HG03378 (cell line): ENCODE measurements at regions not wholly inside any gene's neighbourhood (a gene's known extent, or its start where the extent isn't known, plus 50 kb on each side); places are given as distances from the start of the nearest gene placed in this dataset.

Experiments used
- ATAC-seq: cut with Tn5 transposase; IDR thresholded peaks from one replicate; pipeline ENCODE4 v1.9.1; 2021; ENCODE audit warnings: mild to moderate bottlenecking, moderate library complexity; ENCODE audit not compliant: unreplicated experiment

DNA sequence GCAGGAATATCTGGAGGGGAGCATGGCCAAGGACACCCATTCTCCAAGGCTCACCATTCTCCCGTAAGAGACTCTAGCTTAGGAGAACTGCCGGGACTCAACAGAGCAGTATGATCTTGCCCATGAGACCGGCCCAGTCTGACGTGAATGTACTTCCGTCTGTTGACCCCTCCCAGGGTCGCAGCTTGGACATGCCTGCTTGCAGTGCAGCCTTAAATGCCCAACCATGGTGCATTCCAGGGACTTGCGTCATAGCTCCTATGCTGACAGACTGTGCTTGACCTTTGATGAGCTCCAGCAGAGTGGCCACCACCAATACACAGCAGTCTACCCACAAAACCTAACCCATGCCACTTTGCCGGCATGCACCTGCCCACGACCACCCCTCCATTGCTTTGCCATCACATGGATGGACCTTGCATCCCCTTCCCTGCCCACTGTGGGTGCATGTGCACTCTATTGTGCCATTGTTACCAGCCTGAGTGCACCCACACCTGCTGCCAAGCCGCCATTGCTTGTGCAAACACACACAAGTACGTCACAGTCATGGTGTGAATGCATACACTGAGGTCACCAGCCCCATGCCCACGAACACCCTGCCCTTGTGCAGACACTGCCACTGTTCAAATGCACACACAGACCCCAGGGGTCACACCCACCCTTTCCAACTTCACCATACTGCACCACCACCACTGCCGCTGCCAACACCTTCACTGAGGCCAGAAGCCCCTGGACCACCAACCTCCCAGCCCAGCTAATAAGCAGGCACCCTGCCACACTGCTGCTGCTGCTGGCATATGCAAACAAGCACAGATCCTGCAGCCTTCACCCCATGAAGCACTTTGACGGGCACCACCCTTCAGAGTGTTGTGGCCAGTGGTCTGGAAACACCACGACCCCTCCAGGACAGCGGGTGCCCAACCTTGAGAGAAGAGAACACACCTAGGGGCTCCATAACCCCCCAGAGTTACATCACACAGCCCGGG is 1141.3 kb downstream of the BRINP3 start:
- ATAC-seq = no peak

DNA sequence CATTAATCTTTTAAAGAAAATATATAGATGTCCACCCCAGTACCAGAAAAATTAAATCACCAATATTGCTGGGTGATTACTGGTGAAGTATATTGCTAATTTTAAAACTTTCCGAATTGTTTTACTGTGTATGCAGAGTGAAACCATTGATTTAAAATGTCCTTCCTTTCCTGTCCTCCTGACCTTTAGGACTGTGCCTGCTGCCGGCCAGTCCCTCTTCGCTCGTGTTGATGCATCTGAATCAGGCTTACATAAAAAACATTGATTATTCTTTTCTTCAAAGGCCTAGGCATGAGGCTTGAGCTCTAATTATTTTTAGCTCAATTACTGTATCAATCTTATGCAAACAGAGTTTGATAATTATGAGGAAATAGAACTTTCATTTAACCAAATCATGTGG is 1128.1 kb downstream of the BRINP3 start:
- no peak for ATAC-seq

DNA sequence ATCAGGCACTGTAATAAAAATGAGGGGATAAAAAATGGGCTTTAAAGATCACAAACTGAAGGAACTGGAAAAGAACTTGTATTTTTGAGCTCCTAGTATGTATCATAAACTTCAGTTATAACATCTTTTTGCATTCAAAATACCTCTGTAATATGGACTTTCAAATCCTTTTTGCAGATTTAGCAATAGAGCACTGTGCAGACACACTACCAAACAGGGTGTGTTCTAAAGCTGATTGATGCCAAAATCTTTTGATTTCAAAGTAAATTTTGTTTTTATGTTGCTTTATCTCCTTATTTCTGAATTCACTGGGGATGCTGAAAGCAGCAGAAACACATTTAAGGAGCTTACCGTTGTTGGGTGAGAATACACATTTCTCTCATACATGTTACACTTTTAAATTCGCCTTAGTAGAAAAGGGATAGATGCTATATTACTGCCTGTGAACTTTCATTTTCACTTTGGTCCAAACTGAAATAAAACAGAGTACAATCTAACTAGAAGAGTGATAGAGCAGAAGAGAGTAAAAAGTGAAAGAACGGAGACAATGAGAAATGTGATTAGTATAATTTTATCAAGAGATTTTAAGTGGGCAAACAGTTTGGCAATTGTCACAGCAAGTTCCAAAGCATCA is 1126.6 kb downstream of the BRINP3 start:
- ATAC-seq = no peak

DNA sequence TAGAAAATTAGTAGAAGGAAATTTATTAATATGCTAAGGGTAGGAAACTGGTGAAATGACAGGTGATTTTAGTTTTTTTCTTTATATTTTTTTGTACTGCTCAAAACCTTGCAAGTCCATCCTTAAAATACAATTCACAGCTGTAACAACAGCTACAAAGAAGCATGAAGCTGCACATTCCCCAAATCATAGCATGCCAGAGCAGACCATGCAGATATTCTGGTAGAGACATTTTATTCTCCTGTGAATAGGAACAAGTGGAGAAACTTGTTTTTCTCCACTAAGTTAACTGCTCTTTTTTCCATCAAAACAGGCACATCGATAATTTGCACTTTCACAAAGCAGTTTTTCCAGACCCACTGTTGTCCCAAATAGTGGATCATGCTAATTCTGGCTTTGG is 1125.7 kb downstream of the BRINP3 start:
- ATAC-seq = no peak

DNA sequence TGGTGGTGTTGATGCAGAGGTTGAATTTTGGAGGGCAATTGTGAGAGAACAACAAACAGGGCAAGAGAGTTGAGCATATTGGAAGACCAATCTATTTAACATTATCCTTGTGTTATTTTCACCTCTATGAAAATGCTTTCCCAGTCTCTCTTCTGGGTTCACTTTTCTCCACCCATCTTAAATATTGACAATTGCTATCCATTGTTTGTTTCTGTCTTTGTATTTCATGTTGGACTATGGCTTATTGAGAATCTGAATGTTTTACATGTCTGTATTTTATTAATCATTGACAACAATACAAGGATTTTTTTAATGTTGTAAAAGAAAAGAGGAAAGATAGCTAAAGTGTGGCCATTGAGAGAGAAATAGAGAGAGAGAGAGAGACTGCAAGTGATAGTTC is 1121.5 kb downstream of the BRINP3 start:
- no peak for ATAC-seq

DNA sequence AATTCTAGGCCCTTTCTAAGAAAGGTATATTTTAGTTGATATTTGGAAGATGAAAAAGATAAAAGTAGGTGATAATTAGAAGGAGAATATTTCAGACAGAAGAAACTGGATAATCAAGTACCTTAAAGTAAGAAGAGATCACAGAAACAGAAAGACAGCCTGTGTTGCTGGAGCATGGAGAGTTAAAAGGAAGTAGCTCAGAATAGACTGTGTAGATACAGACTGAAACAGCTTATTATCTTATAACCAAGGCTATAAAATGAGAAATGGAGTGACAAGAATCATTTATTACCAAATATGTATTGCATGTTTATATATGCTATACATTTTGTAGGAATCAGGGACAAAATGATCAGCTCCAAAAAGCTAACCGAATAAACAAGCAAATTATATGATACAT is 1120.3 kb downstream of the BRINP3 start:
- no peak for ATAC-seq

DNA sequence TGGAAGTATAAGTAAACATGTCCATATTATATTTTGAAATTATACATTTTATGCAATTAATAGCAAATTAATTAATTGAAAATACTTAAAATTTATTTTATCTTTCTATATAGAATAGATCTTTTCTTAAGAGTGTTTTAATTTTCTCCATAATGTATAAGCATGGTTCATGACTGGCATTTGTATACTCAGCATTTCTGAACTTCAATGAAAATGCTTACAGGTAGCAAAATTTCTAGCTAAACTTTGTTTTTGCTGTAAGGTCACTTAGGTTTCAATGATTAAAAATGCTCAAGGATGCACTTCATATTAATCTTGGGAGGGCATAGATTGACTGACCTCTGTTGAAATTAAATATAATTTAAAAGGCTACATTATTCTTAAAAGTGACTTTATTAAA is 1108.1 kb downstream of the BRINP3 start:
- ATAC-seq = no peak

DNA sequence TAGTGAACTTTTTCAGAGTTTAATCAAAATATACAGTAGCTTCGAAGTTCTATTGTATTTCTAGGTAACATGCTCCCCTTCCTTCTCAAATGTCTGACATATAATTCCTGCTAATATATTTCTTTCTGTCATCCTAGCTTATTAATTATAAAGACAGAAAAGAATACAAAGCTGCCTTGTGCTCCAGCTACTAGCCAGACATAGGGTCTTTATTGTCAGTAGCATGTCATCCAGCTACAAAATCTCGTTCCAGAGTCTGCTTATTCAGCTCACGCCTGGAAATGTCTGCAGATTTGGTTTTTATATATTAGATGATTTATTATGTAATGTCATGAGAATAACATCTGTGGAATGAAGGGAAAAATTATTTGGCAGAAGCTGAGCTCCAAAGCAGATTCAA is 1102.8 kb downstream of the BRINP3 start:
- ATAC-seq = no peak

DNA sequence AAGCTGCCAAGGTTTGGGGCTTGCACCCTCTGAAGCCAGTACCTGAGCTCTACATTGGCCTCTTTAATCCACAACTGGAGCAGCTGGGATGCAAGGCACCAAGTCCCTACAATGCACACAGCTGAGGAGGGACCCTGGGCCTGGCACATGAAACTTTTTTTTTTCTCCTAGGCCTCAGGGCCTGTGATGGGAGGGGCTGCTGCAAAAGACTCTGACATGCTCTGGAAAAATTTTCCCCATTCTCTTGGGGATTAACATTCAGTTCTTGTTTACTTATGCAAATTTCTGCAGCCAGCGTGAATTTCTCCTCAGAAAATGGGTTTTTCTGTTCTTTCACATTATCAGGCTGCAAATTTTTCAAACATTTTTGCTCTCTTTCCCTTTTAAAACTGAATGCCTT is 1072.2 kb downstream of the BRINP3 start:
- no peak for ATAC-seq

DNA sequence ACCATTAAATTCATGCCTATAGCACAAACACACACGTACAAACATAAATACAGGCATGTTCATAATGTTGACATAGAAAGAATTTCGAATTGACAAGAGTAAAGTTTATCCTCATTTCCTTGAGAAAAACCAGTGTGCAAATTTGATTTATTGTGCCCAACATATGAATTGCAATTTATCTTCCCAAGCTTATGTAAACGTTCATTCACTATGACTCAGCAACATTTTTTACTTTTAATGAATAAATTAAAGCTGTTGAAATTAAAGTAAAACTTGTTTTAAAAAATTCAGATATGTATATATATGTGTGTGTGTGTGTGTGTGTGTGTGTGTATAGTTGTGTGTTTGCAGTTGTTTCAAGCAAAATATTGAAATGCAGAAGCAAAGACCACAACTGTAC is 1067.9 kb downstream of the BRINP3 start:
- ATAC-seq = no peak

DNA sequence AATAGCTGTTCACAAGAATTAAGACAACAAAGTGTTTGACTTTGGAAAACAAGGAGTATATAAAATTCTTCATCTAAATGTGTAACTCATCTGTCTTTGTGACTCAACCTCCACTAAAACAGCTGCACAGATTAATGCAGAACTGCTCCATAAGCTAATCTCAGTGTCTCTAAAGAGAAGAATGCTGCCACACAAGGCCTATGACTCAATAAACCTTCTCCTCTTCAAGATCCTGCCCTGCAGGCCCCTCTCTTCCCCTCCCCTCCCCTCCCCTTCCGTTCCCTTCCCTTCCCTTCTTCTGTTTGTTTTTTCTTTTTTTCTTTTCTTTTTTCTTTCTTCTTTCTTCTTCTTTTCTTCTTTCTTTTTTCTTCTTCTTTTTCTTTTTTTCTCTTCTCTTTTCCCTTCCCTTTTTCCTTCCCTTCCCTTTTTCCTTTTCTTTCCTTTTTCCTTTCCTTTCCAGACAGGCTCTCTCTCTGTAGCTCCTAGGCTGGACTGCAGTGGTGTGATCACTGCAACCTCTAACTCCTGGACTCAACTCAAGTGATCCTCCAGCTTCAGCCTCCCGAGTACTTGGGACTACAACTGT is 1052.8 kb downstream of the BRINP3 start:
- no peak for ATAC-seq

DNA sequence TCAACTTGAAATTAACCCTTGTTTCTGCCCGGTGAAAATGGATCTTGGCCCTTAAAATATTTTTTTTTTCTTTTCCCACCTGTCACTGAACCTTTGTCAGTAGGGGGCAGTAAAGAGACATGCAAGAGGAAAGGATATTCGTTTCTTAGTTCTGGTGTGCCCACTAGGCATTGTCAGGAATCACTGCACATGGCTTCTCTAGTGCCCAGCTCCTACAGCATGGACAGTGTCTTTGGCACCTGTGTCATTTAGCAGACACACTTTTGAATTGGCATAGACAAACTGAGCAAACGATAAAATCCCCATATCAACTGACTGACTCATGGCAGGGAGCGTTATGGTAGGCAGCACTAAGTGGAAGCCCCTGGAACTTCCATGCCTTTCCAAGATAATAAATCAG is 1048.1 kb downstream of the BRINP3 start:
- ATAC-seq = no peak

DNA sequence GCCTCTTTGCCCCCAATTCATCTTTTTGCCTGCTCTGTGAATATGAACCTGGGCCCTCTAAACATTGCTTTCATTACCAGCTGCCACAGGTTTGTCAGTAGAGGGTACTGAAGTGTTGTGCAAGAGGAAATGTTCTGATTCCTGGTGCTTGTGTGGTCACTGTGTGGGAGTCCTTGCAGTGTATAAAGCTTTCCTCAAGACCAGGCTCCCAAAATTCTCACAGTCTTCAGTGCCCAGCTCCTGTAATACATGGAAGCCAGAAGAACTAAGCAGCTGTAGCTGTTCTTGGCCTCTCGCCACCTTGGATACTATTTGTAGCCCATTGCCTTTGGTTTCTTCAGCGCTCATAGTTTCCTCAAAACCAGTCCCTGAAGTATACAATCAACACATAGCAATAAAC is 1046.2 kb downstream of the BRINP3 start:
- no peak for ATAC-seq

DNA sequence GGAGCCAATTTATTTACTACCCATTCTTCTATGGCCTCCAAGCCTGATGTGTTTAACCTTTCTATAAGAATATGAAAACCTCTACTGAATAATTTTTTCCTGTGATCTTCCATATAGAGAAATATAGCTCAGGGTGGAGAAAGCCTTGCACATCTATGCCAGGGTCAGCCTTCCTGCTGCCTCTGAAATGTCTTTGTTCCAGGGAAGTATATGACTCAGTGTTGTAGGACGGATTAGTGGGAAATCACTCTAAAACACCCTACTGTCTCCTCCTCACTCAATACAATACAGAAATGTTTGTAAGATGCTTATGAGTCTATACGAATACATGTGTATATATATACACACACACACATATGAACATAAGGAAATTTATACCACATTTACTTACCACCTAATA is 1044.9 kb downstream of the BRINP3 start:
- no peak for ATAC-seq

DNA sequence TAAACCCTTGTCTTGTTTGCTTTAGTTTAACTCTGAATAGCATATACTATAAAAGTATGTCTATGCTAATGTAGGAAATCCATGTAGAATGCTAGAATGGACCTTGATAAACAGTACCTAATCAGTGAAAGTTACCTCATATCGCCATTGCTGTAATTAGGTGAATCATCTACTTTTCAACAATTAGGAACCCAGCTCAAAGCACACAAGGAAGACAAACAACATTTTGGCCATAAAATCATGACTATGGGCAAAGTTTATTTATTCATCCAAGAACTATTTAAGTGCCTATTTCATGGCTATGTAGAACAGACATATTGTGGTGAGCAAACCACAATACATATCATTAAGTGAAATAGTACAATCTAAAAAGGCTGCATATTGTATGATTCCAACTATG is 1043.2 kb downstream of the BRINP3 start:
- ATAC-seq = no peak

DNA sequence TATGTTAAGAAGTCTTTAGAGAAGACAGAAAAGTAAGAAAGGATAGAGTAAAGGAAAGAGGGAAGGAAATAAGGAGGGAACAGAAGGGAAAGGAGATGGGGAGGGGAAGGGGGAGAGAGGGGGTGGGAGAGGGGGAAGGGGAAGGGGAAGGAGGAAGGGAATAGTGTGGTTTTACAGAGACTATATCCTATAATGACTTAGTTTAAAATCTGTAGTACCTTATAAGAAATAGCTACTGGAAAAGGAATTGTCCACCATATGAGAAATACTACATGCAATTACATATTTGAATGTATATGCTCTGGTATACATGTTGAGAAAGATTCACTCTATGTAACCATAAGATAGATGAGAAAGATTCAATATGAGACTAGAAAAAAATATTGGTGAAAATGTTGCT is 1042.3 kb downstream of the BRINP3 start:
- no peak for ATAC-seq

DNA sequence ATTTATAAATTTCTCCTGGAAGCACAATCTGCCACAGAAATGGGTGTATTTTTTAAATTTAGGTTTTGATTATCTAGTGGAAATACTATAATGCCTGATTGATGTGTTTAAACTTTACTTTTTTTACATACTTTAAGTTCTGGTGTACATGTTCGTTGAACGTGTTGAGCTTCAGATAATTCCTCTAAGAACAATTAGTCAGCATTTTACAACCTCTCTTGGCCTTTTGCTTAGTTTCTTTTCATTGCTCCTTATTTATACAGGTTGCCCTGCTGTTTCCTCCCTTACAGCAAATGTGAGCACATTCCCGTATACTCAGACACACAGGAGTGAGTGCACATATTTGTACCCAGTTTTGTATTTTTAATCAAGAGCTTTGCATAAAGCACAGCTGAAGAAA is 1038.9 kb downstream of the BRINP3 start:
- no peak for ATAC-seq

DNA sequence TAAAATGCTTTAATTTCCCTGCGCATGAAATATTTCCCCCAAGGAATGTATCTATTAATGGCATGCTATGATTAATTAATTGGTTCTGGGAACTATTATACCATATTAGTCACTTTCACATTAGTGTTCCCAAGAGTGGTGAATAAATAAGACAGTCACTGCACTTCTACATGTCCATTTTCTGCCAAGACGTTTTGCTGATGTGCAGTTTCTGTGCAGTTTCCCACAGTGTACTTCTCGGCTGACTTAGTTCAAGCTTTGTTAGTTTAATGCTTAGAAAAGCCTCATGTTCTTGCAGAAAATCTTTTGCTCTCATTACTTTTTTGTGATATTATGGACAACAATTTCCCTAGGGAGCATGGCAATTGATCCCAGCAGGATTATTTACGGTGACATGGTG is 1014.5 kb downstream of the BRINP3 start:
- no peak for ATAC-seq

DNA sequence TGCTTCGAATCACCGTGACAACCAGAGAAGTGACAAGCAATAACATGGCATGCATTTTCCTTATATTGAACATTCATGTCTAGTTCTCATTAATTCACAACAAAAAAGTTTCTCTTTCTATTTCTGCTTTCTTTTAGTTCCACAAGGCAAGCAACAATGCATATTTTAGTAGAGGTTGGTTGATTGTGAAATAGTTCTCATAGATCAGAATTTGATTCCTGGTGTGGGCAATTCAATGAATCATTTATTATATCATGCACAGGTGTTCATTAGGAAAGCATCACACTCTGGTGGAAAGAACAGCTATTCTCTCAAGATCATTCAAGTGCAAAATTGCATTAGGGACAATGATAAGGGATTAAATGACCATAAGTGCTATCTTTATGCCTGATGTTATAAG is 980.9 kb downstream of the BRINP3 start:
- ATAC-seq = no peak

DNA sequence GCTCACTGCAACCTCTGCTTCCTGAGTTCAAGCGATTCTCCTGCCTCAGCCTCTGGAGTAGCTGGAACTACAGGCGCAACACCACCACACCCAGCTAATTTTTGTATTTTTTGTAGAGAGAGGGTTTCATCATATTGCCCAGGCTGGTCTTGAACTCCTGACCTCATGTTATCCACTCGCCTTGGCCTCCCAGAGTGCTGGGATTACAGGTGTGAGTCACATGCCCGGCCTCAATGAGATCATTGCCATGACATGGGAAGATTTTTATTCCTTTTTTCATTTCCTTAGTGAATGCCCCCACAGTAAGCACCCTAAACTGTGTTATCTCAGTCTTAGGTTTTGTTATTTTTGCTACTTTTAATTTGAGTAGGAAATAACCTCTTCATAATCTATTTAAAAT is 977.9 kb downstream of the BRINP3 start:
- no peak for ATAC-seq

DNA sequence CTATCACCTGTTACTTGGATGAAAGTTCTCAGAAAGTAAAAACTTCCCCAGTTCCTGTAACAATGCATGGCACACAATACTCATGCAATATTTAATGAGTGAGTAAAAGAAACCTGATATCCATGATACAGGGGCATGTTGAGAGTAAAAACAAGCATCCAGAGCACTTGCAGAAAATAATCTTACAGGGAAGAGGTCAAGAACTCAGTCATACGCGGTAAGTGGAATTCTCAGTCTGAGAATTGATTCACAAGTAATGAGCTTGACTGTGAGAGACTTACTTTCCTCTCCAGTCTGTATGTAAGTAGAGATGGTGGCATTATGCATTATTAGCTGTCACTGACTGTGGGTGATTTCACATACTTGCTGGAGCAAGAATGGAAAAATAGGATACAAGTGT is 976.9 kb downstream of the BRINP3 start:
- no peak for ATAC-seq

DNA sequence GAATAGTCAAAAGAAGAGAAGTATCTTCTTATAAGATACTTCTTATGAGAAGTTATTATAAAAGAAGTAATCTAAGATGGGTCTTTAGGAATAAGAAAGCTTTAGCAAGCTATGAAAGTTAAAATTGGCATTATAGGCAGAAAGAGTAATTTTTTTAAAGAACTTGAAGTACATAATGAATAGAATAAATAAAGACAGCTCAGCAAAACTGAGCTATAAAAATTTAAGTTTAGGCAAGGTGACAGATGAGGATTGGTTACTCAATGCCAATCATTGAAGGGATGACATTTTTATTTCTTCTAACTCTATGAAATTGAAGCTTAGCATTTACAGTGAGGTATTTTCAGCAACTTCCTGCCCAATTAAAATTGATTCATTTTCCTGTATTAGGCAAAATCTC is 966.8 kb downstream of the BRINP3 start:
- ATAC-seq = no peak
